PC-3 (cell line): ENCODE measurements at regions not wholly inside any gene's neighbourhood (a gene's known extent, or its start where the extent isn't known, plus 50 kb on each side); places are given as distances from the start of the nearest gene placed in this dataset.

Experiments used
- ATAC-seq: fragments of 200-7000 bp; cut with Tn5 transposase; 2 replicates; pipeline ENCODE4 v1.9.1; 2020; ENCODE audit warnings: mild to moderate bottlenecking, moderate library complexity
- BruUV-seq: library from RNA; stranded (reverse); fragments of 400-500 nt; replicated peaks from 2 replicates; lab custom pipeline; 2021; lab: Mats Ljungman, UMichigan
- CTCF ChIA-PET: fragments of 300-600 bp; sonication (Branson Sonifier 250); formaldehyde crosslinking; loops from one replicate; lab custom pipeline; 2022; ENCODE audit warnings: antibody characterized with exemption; lab: Charles Lee
- POLR2A ChIA-PET: fragments of 300-600 bp; sonication (Branson Sonifier 250); formaldehyde crosslinking; loops from one replicate; lab custom pipeline; 2022; ENCODE audit warnings: antibody characterized with exemption; ENCODE audit not compliant: unreplicated experiment; lab: Charles Lee
- DNase-seq: peaks from one replicate; pipeline ENCODE4 v3.0.0-alpha.2; 2015
- H2AFZ ChIP-seq: fragments of 300-600 bp; sonication (generic); 2 replicates; pipeline ENCODE4 v1.6.0; 2016; ENCODE audit warnings: antibody characterized with exemption, low read length
- H3F3A ChIP-seq: fragments of 300-600 bp; sonication (generic); one replicate; pipeline ENCODE4 v1.6.0; 2017; ENCODE audit warnings: antibody characterized with exemption, low read length, control low read depth, mild to moderate bottlenecking; ENCODE audit not compliant: unreplicated experiment
- H3K27ac ChIP-seq: fragments of 300-600 bp; sonication (generic); 2 replicates; pipeline ENCODE4 v1.5.1; 2016; ENCODE audit warnings: mild to moderate bottlenecking, low read length
- H3K27me3 ChIP-seq: fragments of 300-600 bp; sonication (generic); 2 replicates; pipeline ENCODE4 v1.6.1; 2016; ENCODE audit warnings: low read length, mixed read lengths
- H3K36me3 ChIP-seq: fragments of 300-600 bp; sonication (generic); 2 replicates; pipeline ENCODE4 v1.6.1; 2016; ENCODE audit warnings: low read depth, mixed run types, low read length, mixed read lengths
- H3K4me1 ChIP-seq: fragments of 300-600 bp; sonication (generic); 2 replicates; pipeline ENCODE4 v1.5.1; 2016; ENCODE audit warnings: low read length; ENCODE audit not compliant: insufficient read depth
- H3K4me2 ChIP-seq: fragments of 300-600 bp; sonication (generic); 2 replicates; pipeline ENCODE4 v1.6.0; 2016; ENCODE audit warnings: low read length
- H3K4me3 ChIP-seq: fragments of 300-600 bp; sonication (generic); 2 replicates; pipeline ENCODE4 v1.5.1; 2016; ENCODE audit warnings: mild to moderate bottlenecking, low read length, mixed read lengths
- H3K79me2 ChIP-seq: fragments of 300-600 bp; sonication (generic); 2 replicates; pipeline ENCODE4 v1.6.1; 2017; ENCODE audit warnings: low read length, mixed read lengths
- H3K9ac ChIP-seq: fragments of 300-600 bp; sonication (generic); 2 replicates; pipeline ENCODE4 v1.6.0; 2016; ENCODE audit warnings: mild to moderate bottlenecking, low read length
- H3K9me2 ChIP-seq: fragments of 300-600 bp; sonication (generic); replicated peaks from 2 replicates; pipeline ENCODE4 v1.6.1; 2016; ENCODE audit warnings: mixed run types, low read length, mixed read lengths
- H3K9me3 ChIP-seq: fragments of 300-600 bp; sonication (generic); 2 replicates; pipeline ENCODE4 v1.6.1; 2016; ENCODE audit warnings: low read length, mixed read lengths
- H4K20me1 ChIP-seq: fragments of 300-600 bp; sonication (generic); 2 replicates; pipeline ENCODE4 v1.6.1; 2016; ENCODE audit warnings: low read length, mixed read lengths
- CTCF ChIP-seq: fragments of 300-600 bp; sonication (generic); conservative IDR thresholded peaks from 2 replicates; pipeline ENCODE4 v1.5.1; 2017; ENCODE audit warnings: antibody characterized with exemption, low read depth, mild to moderate bottlenecking, low read length
- EZH2 ChIP-seq: fragments of 300-600 bp; sonication (generic); IDR thresholded peaks from one replicate; pipeline ENCODE4 v1.6.1; 2017; ENCODE audit warnings: antibody characterized with exemption, mild to moderate bottlenecking, low read length; ENCODE audit not compliant: unreplicated experiment
- EZH2phosphoT487 ChIP-seq: fragments of 300-600 bp; sonication (generic); IDR thresholded peaks from 2 replicates; pipeline ENCODE4 v1.6.1; 2018; ENCODE audit warnings: mild to moderate bottlenecking, antibody characterized with exemption, low read length, borderline replicate concordance
- intact Hi-C: fragments of 100-400 bp; cut with micrococcal nuclease; formaldehyde crosslinking; loops from 2 replicates; pipeline ENCODE4 v1.9.0; 2023

GRCh38 chr6:141321493-141322347 lies 811.0 kb upstream of the GJE1 start:
- H3K4me1 ChIP-seq, result peaks cover 5% of the 10 kb centered on the region; the same call in 1 of the 2 replicates
- ATAC-seq, result no peak
- CTCF ChIA-PET, result no interaction called here
- no peak for TF ChIP-seq EZH2phosphoT487
- no peak for TF ChIP-seq CTCF
- no peak for TF ChIP-seq EZH2
- H3K36me3 ChIP-seq, result no peaks in the 10 kb centered on the region
- DNase-seq, result no peak
- no peaks in the 10 kb centered on the region for H4K20me1 ChIP-seq
- no TSS peak for BruUV-seq
- H3K9ac ChIP-seq, result no peak overlapping the region
- H3K9me2 ChIP-seq, result no peaks in the 10 kb centered on the region
- no peak overlapping the region for H3K27ac ChIP-seq
- H3K27me3 ChIP-seq, result no peaks in the 10 kb centered on the region
- 0 out of 2 replicates have a peak overlapping the region, but pooled peaks have one; percentile 30 for H2AFZ ChIP-seq
- H3K9me3 ChIP-seq, result no peaks in the 10 kb centered on the region
- H3K4me3 ChIP-seq, result no peak overlapping the region
- intact Hi-C loops, result no loop called here
- POLR2A ChIA-PET, result no interaction called here
- no peak overlapping the region for H3K4me2 ChIP-seq
- H3F3A ChIP-seq, result no peaks in the 10 kb centered on the region
- H3K79me2 ChIP-seq, result no peaks in the 10 kb centered on the region

GRCh38 chr6:141316236-141316635 lies 816.5 kb upstream of the GJE1 start:
- no peaks in the 10 kb centered on the region for H3K36me3 ChIP-seq
- ATAC-seq (no peak), DNase-seq (no peak)
- BruUV-seq, result no TSS peak
- H3K27ac ChIP-seq, result no peak overlapping the region
- no peak overlapping the region for H2AFZ ChIP-seq
- no peaks in the 10 kb centered on the region for H4K20me1 ChIP-seq
- no peaks in the 10 kb centered on the region for H3F3A ChIP-seq
- H3K9ac ChIP-seq, result no peak overlapping the region
- H3K4me1 ChIP-seq, result no peaks in the 10 kb centered on the region
- no peaks in the 10 kb centered on the region for H3K27me3 ChIP-seq
- H3K4me2 ChIP-seq, result no peak overlapping the region
- ChIA-PET POLR2A (no interaction called here), CTCF (no interaction called here)
- no peak overlapping the region for H3K4me3 ChIP-seq
- H3K9me2 ChIP-seq, result no peaks in the 10 kb centered on the region
- TF ChIP-seq EZH2phosphoT487, result no peak
- TF ChIP-seq EZH2, result no peak
- intact Hi-C loops, result no loop called here
- H3K79me2 ChIP-seq, result no peaks in the 10 kb centered on the region
- H3K9me3 ChIP-seq, result no peaks in the 10 kb centered on the region

- TF ChIP-seq EZH2phosphoT487 (no peak), CTCF (no peak), EZH2 (no peak)
- CTCF ChIA-PET, result no interaction called here
- H3K27ac ChIP-seq, result no peak overlapping the region
- no peaks in the 10 kb centered on the region for H3K4me1 ChIP-seq
- H2AFZ ChIP-seq, result no peak overlapping the region
- no peaks in the 10 kb centered on the region for H3K9me2 ChIP-seq
- H3F3A ChIP-seq, result no peaks in the 10 kb centered on the region
- POLR2A ChIA-PET, result no interaction called here
- no peaks in the 10 kb centered on the region for H3K9me3 ChIP-seq
- no peak overlapping the region for H3K4me2 ChIP-seq
- H4K20me1 ChIP-seq, result no peaks in the 10 kb centered on the region
- H3K79me2 ChIP-seq, result no peaks in the 10 kb centered on the region
- ATAC-seq (no peak), DNase-seq (no peak)
- H3K4me3 ChIP-seq, result no peak overlapping the region
- intact Hi-C loops, result no loop called here
- H3K9ac ChIP-seq, result no peak overlapping the region
- no peaks in the 10 kb centered on the region for H3K27me3 ChIP-seq
- no peaks in the 10 kb centered on the region for H3K36me3 ChIP-seq
- BruUV-seq, result no TSS peak
Measured at GRCh38 chr6:141313986-141314385, 818.7 kb upstream of the GJE1 start.
